HG03432 (cell line): ENCODE measurements at regions not wholly inside any gene's neighbourhood (a gene's known extent, or its start where the extent isn't known, plus 50 kb on each side); places are given as distances from the start of the nearest gene placed in this dataset.
A peak's percentile ranks its signal among the peaks of the same experiment; 100 is the strongest.

ENCODE experiments used
- ATAC-seq: cut with Tn5 transposase; IDR thresholded peaks from one replicate; pipeline ENCODE4 v1.9.1; 2021; ENCODE audit warnings: mild to moderate bottlenecking, moderate library complexity; ENCODE audit not compliant: unreplicated experiment

GRCh38 chr2:177143444-177143843, 69.2 kb upstream of the HNRNPA3 start:
- ATAC-seq, result no peak

GRCh38 chr2:177147093-177147694, 65.4 kb upstream of the HNRNPA3 start:
- ATAC-seq, result peak; percentile 53

GRCh38 chr2:177147834-177148445, 64.7 kb upstream of the HNRNPA3 start:
- no peak for ATAC-seq

GRCh38 chr2:177148477-177149154, 64.0 kb upstream of the HNRNPA3 start:
- peak; percentile 93 for ATAC-seq

GRCh38 chr2:177149155-177149503, 63.5 kb upstream of the HNRNPA3 start:
- ATAC-seq, result no peak

- no peak for ATAC-seq
Observed at GRCh38 chr2:177153805-177154204, 58.8 kb upstream of the HNRNPA3 start.

- ATAC-seq, result no peak
Observed at GRCh38 chr2:177154809-177155208, 57.8 kb upstream of the HNRNPA3 start.

GRCh38 chr2:177155631-177156030, 57.0 kb upstream of the HNRNPA3 start:
- ATAC-seq, result no peak

GRCh38 chr2:177161741-177162460, 50.7 kb upstream of the HNRNPA3 start:
- no peak for ATAC-seq
